Fibroblast of lung (primary cell): ENCODE measurements at regions not wholly inside any gene's neighbourhood (a gene's known extent, or its start where the extent isn't known, plus 50 kb on each side); places are given as distances from the start of the nearest gene placed in this dataset.

Experiments
- DNase-seq, 2 donors: peaks; one replicate each; pipeline versions ENCODE4 v3.0.0 to v3.0.0-alpha.2; 2010; ENCODE audit warnings: low read depth in 2 of 2
- H2AFZ ChIP-seq: 2 replicates; pipeline ENCODE4 v1.5.1; 2012; ENCODE audit warnings: low read length, control low read depth, inconsistent platforms
- H3K27ac ChIP-seq: 2 replicates; pipeline ENCODE4 v1.5.1; 2011; ENCODE audit warnings: low read length, control low read depth; ENCODE audit not compliant: insufficient read depth
- H3K27me3 ChIP-seq: 2 replicates; pipeline ENCODE4 v1.5.1; 2011; ENCODE audit warnings: mild to moderate bottlenecking, low read length; ENCODE audit not compliant: control insufficient read depth, insufficient read depth
- H3K36me3 ChIP-seq: 2 replicates; pipeline ENCODE4 v1.5.1; 2011; ENCODE audit warnings: low read length; ENCODE audit not compliant: control insufficient read depth, insufficient read depth
- H3K4me1 ChIP-seq: 2 replicates; pipeline ENCODE4 v1.5.1; 2011; ENCODE audit warnings: low read length; ENCODE audit not compliant: control insufficient read depth, insufficient read depth; ENCODE audit errors: extremely low read depth
- H3K4me2 ChIP-seq: 2 replicates; pipeline ENCODE4 v1.5.1; 2011; ENCODE audit warnings: low read length, control low read depth; ENCODE audit not compliant: insufficient read depth; ENCODE audit errors: extremely low read depth
- H3K4me3 ChIP-seq, 4 experiments: fragments of 200-600 bp in 1 of 4; sonication (generic) in 1 of 4; replicated peaks in 1 of 4; 2 replicates each; pipeline ENCODE4 v1.5.1; 2011 to 2016; ENCODE audit warnings: low read length in 4 of 4, low read depth in 3 of 4, mild to moderate bottlenecking in 3 of 4, control low read depth in 2 of 4, inconsistent platforms in 1 of 4, mixed read lengths in 1 of 4; ENCODE audit not compliant: insufficient read depth in 1 of 4; ENCODE audit errors: control extremely low read depth in 1 of 4
- H3K79me2 ChIP-seq: 2 replicates; pipeline ENCODE4 v1.5.1; 2012; ENCODE audit warnings: mild to moderate bottlenecking, low read length, inconsistent platforms; ENCODE audit not compliant: control insufficient read depth, insufficient read depth
- H3K9ac ChIP-seq: 2 replicates; pipeline ENCODE4 v1.5.1; 2011; ENCODE audit warnings: mild to moderate bottlenecking, low read length, control low read depth; ENCODE audit not compliant: insufficient read depth
- H3K9me3 ChIP-seq: 2 replicates; pipeline ENCODE4 v1.5.1; 2012; ENCODE audit warnings: low read depth, low read length; ENCODE audit not compliant: control insufficient read depth, insufficient read depth
- H4K20me1 ChIP-seq: 2 replicates; pipeline ENCODE4 v1.5.1; 2011; ENCODE audit warnings: low read length; ENCODE audit not compliant: control insufficient read depth, insufficient read depth; ENCODE audit errors: extremely low read depth
- EZH2 ChIP-seq: IDR thresholded peaks from 2 replicates; pipeline ENCODE4 v1.5.1; 2012; ENCODE audit warnings: low read length, control low read depth, mild to moderate bottlenecking; ENCODE audit errors: missing control alignments
- TF ChIP-seq, protein P1 (sequence below), 2 donors: IDR thresholded peaks in 1 of 2; conservative IDR thresholded peaks in 1 of 2; 1 replicate in 1 of 2; 2 replicates in 1 of 2; pipeline ENCODE4 v1.5.1; 2011 to 2012; ENCODE audit warnings: low read length in 2 of 2, control low read depth in 1 of 2, inconsistent platforms in 1 of 2, low read depth in 1 of 2, mild to moderate bottlenecking in 1 of 2

DNA sequence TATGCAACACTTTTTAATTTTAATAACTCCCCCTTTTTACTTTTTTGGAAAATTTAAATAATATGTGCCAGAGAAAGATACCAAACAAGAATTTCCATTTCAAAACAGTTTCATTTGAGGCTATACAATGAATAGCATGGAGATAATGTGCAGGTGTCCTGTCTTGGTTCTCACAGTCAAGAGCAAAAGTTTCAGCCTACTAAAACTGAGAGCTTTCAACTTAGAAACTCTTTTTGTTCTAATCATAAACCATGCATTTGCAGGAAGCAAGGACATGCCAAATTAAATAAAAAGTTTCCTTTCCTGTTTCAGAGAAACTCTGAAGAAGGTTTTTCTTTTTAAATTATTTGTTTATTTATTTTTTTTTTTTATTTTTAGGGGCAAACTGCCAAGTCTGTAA is 1165.6 kb upstream of the SEMA6A start:
- H3K79me2 ChIP-seq = no peaks in the 10 kb centered on the region
- no peaks in the 10 kb centered on the region for H4K20me1 ChIP-seq
- no peaks in the 10 kb centered on the region for H3K36me3 ChIP-seq
- no peaks in the 10 kb centered on the region for H3K9me3 ChIP-seq
- H3K4me3 ChIP-seq = no peak overlapping the region
- no peak overlapping the region for H3K4me2 ChIP-seq
- DNase-seq = no peak
- TF ChIP-seq EZH2 = no peak
- TF ChIP-seq, protein P1, sequence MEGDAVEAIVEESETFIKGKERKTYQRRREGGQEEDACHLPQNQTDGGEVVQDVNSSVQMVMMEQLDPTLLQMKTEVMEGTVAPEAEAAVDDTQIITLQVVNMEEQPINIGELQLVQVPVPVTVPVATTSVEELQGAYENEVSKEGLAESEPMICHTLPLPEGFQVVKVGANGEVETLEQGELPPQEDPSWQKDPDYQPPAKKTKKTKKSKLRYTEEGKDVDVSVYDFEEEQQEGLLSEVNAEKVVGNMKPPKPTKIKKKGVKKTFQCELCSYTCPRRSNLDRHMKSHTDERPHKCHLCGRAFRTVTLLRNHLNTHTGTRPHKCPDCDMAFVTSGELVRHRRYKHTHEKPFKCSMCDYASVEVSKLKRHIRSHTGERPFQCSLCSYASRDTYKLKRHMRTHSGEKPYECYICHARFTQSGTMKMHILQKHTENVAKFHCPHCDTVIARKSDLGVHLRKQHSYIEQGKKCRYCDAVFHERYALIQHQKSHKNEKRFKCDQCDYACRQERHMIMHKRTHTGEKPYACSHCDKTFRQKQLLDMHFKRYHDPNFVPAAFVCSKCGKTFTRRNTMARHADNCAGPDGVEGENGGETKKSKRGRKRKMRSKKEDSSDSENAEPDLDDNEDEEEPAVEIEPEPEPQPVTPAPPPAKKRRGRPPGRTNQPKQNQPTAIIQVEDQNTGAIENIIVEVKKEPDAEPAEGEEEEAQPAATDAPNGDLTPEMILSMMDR (conservative IDR thresholded peaks at IDR 0.05 in 1 of 2, IDR thresholded peaks at IDR 0.05 in 1 of 2; ENCODE audit: low read depth in 1 of 2, low read length in 2 of 2) = no peak
- no peak overlapping the region for H3K9ac ChIP-seq
- H2AFZ ChIP-seq = no peak overlapping the region
- no peak overlapping the region for H3K27ac ChIP-seq
- H3K27me3 ChIP-seq = no peaks in the 10 kb centered on the region
- H3K4me1 ChIP-seq = no peaks in the 10 kb centered on the region

- no peak overlapping the region for H2AFZ ChIP-seq
- TF ChIP-seq, protein P1 (conservative IDR thresholded peaks at IDR 0.05 in 1 of 2, IDR thresholded peaks at IDR 0.05 in 1 of 2; ENCODE audit: low read depth in 1 of 2, low read length in 2 of 2) = no peak
- no peak for TF ChIP-seq EZH2
- H3K79me2 ChIP-seq = no peaks in the 10 kb centered on the region
- no peaks in the 10 kb centered on the region for H3K27me3 ChIP-seq
- no peaks in the 10 kb centered on the region for H4K20me1 ChIP-seq
- no peak overlapping the region for H3K4me2 ChIP-seq
- H3K9ac ChIP-seq = no peak overlapping the region
- H3K36me3 ChIP-seq = no peaks in the 10 kb centered on the region
- no peak overlapping the region for H3K27ac ChIP-seq
- H3K4me3 ChIP-seq = no peak overlapping the region
- H3K4me1 ChIP-seq = no peaks in the 10 kb centered on the region
- DNase-seq = no peak
- H3K9me3 ChIP-seq = no peaks in the 10 kb centered on the region
These were observed 1163.9 kb upstream of the SEMA6A start for GRCh38 chr5:117738571-117738970.

DNA sequence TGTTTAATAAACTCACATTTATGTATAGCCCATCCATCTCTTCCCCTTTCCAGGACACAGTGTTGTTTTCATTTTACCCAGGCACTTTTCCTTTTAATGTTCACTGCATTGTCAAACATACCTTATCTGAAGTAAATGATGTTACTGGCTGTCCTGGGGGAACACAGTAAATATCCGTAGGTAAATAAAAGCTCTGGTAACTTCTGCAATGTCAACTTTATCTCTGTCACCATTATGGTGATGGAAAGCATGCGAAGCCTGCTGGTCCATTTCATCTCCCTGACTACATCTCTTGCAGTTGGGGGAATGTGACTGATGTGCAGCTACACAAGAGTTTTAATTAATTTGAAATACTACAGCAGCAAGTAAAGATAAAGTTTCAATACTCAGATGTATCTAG is 1162.1 kb upstream of the SEMA6A start:
- no peak overlapping the region for H3K4me3 ChIP-seq
- H3K9me3 ChIP-seq = no peaks in the 10 kb centered on the region
- no peak overlapping the region for H3K9ac ChIP-seq
- no peaks in the 10 kb centered on the region for H3K27me3 ChIP-seq
- H3K4me2 ChIP-seq = no peak overlapping the region
- DNase-seq = no peak
- H4K20me1 ChIP-seq = no peaks in the 10 kb centered on the region
- H3K79me2 ChIP-seq = no peaks in the 10 kb centered on the region
- no peak for TF ChIP-seq EZH2
- TF ChIP-seq, protein P1 (conservative IDR thresholded peaks at IDR 0.05 in 1 of 2, IDR thresholded peaks at IDR 0.05 in 1 of 2; ENCODE audit: low read depth in 1 of 2, low read length in 2 of 2) = no peak
- H3K36me3 ChIP-seq = no peaks in the 10 kb centered on the region
- H2AFZ ChIP-seq = no peak overlapping the region
- no peaks in the 10 kb centered on the region for H3K4me1 ChIP-seq
- no peak overlapping the region for H3K27ac ChIP-seq
